Muscle of leg (tissue), 3 donors: ENCODE measurements at regions not wholly inside any gene's neighbourhood (a gene's known extent, or its start where the extent isn't known, plus 50 kb on each side); places are given as distances from the start of the nearest gene placed in this dataset.
A peak's percentile ranks its signal among the peaks of the same experiment; 100 is the strongest.
"Not testable (repeated sequence)": the region's sequence is repeated elsewhere in the genome, so short reads cannot be mapped to it uniquely, and the experiment has no call there.

Experiments used
- DNase-seq: peaks from one replicate; pipeline ENCODE4 v3.0.0; 2013
- H3K27ac ChIP-seq: one replicate; pipeline ENCODE4 v1.5.1; 2013; ENCODE audit warnings: mild to moderate bottlenecking, low read length, control low read depth
- H3K27me3 ChIP-seq: one replicate; pipeline ENCODE4 v1.6.1; 2013; ENCODE audit warnings: low read length; ENCODE audit not compliant: control insufficient read depth, insufficient read depth
- H3K36me3 ChIP-seq: one replicate; pipeline ENCODE4 v1.6.1; 2013; ENCODE audit warnings: low read length; ENCODE audit not compliant: control insufficient read depth, insufficient read depth
- H3K4me1 ChIP-seq: one replicate; pipeline ENCODE4 v1.6.1; 2013; ENCODE audit warnings: low read length; ENCODE audit not compliant: control insufficient read depth, insufficient read depth
- H3K4me3 ChIP-seq: one replicate; pipeline ENCODE4 v1.5.1; 2013; ENCODE audit warnings: low read length, control low read depth
- H3K9me3 ChIP-seq: replicated peaks from 2 replicates; pipeline ENCODE4 v1.6.1; 2013; ENCODE audit warnings: low read depth, low read length; ENCODE audit not compliant: control insufficient read depth
- WGBS: methylation state at CpG from one replicate; pipeline ENCODE4 v1.1.5; 2013; ENCODE audit warnings: missing lambda C conversion rate; ENCODE audit not compliant: insufficient coverage; 5-methylcytosine and 5-hydroxymethylcytosine counted together

GRCh38 chr3:112699436-112699978, 58.6 kb upstream of the CCDC80 start:
- no peak overlapping the region for H3K4me3 ChIP-seq
- no peaks in the 10 kb centered on the region for H3K27me3 ChIP-seq
- H3K27ac ChIP-seq = no peak overlapping the region
- peaks cover 4% of the 10 kb centered on the region for H3K4me1 ChIP-seq
- no peaks in the 10 kb centered on the region for H3K36me3 ChIP-seq
- no peak for DNase-seq
- WGBS = no CpG with 5 or more reads among the region's 4 CpGs
- no peaks in the 10 kb centered on the region for H3K9me3 ChIP-seq

DNA sequence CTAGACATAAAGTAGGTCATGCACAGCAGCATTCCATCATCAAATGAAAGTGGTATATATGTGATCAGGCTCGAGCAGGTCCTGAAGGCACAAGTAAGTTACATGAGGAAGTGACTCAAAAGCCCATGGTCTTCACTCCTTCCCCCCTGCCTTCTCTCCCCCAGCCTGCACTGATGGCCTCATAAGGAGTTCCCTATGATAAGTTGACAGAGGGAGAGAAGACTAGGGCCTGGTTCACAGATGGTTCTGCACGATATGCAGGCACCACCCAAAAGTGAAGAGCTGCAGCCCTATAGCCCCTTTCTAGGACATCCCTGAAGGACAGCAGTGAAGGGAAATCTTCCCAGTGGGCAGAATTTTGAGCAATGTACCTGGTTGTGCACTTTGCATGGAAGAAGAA, 57.5 kb upstream of the CCDC80 start:
- H3K9me3 ChIP-seq, H3K4me1 ChIP-seq, H3K27me3 ChIP-seq, DNase-seq, H3K4me3 ChIP-seq, H3K27ac ChIP-seq, H3K36me3 ChIP-seq: not testable (repeated sequence)
- WGBS = 88% methylated on average over 1 of the region's 2 CpGs

- not testable (repeated sequence) for H3K4me3 ChIP-seq, H3K27ac ChIP-seq, H3K36me3 ChIP-seq, H3K4me1 ChIP-seq, H3K27me3 ChIP-seq, DNase-seq, H3K9me3 ChIP-seq
- WGBS = no CpG with 5 or more reads among the region's 3 CpGs
Measured at GRCh38 chr3:112696244-112696643, 55.3 kb upstream of the CCDC80 start.

DNA sequence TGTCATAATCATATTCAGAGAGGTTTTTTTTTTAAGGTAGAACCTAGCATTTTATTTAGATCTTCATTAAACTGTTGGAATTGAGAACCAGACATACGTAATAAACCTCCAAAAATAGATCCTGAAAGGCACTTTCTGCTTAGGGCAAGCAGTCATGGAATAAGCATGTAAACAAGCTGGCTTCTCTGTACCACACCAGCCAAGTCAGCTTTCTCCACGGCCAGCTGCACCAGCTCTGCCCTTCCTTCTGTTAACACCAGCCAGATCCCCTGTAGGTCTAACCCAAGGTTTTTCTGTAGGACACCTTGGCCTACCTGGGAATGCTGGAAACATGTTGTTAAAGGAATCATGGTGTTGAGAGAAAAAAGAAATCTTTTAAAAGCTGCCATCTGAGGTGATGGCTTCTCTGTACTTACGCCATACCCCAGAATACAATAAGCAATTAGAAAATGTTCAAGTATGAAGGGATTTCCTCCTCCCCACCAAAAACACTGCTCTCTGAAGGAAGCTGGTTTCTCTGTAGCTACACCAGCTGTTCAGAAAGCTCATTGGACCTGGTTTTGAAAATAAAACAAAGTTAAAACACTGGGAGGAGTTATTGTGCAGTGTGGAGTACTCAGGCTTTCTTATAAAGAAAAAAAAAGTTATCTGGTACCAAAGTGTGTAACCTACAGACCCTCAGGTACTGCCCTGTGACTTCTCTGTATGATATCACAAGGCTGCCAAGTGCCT, 54.6 kb upstream of the CCDC80 start:
- no CpG with 5 or more reads among the region's 3 CpGs for WGBS
- peak; percentile 30 for DNase-seq
- H3K9me3 ChIP-seq, H3K27ac ChIP-seq, H3K27me3 ChIP-seq, H3K4me1 ChIP-seq, H3K36me3 ChIP-seq, H3K4me3 ChIP-seq: not testable (repeated sequence)

DNA sequence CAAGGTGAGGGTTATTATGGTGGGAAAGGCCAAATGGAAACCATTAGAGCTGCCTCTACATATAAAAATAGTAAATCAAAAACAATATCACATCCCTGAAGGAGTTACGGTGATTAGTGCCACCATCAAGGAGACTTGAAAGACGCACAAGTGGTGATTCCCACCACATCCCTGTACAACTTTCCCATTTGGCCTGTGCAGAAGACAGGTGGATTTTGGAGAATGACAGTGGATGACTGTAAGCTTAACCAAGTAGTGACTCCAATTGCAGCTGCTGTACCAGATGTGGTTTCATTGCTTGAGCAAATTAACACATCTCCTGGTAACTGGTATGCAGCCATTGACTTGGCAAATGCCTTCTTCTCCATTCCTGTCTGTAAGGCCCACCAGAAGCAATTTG, 54.0 kb upstream of the CCDC80 start:
- H3K4me1 ChIP-seq, H3K9me3 ChIP-seq, H3K4me3 ChIP-seq, H3K36me3 ChIP-seq, H3K27me3 ChIP-seq: not testable (repeated sequence)
- DNase-seq = peak; percentile 19
- H3K27ac ChIP-seq = peak overlapping the region; percentile 47
- no CpG with 5 or more reads among the region's 2 CpGs for WGBS

DNA sequence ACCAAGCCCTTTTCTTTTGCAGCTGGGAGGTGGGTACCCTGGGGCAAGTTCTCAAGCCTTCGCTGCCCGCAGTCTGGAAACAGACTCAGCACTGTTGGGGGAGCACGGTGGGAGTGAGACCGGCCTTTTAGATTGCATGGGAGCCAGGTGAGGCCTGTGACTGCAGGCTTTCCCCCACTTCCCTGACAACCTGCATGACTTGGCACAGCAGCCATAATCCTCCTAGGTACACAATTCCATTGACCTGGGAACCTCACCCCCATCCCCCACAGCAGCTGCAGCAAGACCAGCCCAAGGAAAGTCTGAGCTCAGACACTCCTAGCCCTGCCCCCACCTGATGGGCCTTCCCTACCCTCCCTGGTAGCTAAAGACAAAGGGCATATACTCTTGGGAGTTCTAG, 52.2 kb upstream of the CCDC80 start:
- DNase-seq = no peak
- Histone ChIP-seq H3K27ac (no peak overlapping the region), H3K9me3 (peaks cover 4% of the 10 kb centered on the region), H3K27me3 (no peaks in the 10 kb centered on the region), H3K4me1 (peaks cover 4% of the 10 kb centered on the region), H3K36me3 (no peaks in the 10 kb centered on the region), H3K4me3 (no peak overlapping the region)
- WGBS = 100% methylated on average over 2 of the region's 4 CpGs
